GM12878 (cell line): ENCODE measurements at regions not wholly inside any gene's neighbourhood (a gene's known extent, or its start where the extent isn't known, plus 50 kb on each side); places are given as distances from the start of the nearest gene placed in this dataset.

Source experiments
- ATAC-seq: fragments of 200-7000 bp; cut with Tn5 transposase; 3 replicates; pipeline ENCODE4 v1.9.1; 2020; ENCODE audit warnings: mild to moderate bottlenecking, moderate library complexity
- BruUV-seq: library from RNA; stranded (reverse); fragments of 400-500 nt; replicated peaks from 2 replicates; lab custom pipeline; 2021; lab: Mats Ljungman, UMichigan
- CTCF ChIA-PET: fragments of 300-600 bp; sonication (Branson Sonifier 250); formaldehyde crosslinking; extraction: SDS; loops from one replicate; lab custom pipeline; 2021; ENCODE audit warnings: inconsistent platforms; lab: Yijun Ruan, JAX
- POLR2A ChIA-PET: fragments of 350-600 bp; formaldehyde crosslinking; extraction: SDS; loops from one replicate; lab custom pipeline; 2021; ENCODE audit warnings: inconsistent platforms; lab: Charles Lee
- RAD21 ChIA-PET: fragments of 300-600 bp; sonication (Branson Sonifier 250); formaldehyde crosslinking; loops from one replicate; lab custom pipeline; 2023; ENCODE audit warnings: antibody characterized with exemption; ENCODE audit not compliant: unreplicated experiment; lab: Charles Lee
- SMC1A ChIA-PET: fragments of 300-600 bp; sonication (Branson Sonifier 250); formaldehyde crosslinking; loops from one replicate; lab custom pipeline; 2023; ENCODE audit not compliant: unreplicated experiment, uncharacterized antibody; lab: Charles Lee
- DNase-seq: peaks from one replicate; pipeline ENCODE4 v3.0.0-alpha.2; 2011; ENCODE audit warnings: low read depth, low spot score
- FAIRE-seq: peaks from 3 replicates; lab custom pipeline; 2011; peaks lifted over from hg19 to GRCh38; lab: Jason Lieb, UNC
- H2AFZ ChIP-seq: 2 replicates; pipeline ENCODE4 v1.6.0; 2011; ENCODE audit warnings: low read depth, low read length, control low read depth; ENCODE audit not compliant: control insufficient read depth
- H3K27ac ChIP-seq: 2 replicates; pipeline ENCODE4 v1.5.1; 2011; ENCODE audit warnings: control low read depth; ENCODE audit not compliant: control insufficient read depth, insufficient read depth
- H3K27me3 ChIP-seq, 2 experiments: replicated peaks in 1 of 2; 2 replicates each; pipeline versions ENCODE4 v1.6.0 to v1.6.1; 2011; ENCODE audit warnings: low read length in 1 of 2; ENCODE audit not compliant: control insufficient read depth in 2 of 2, insufficient read depth in 2 of 2
- H3K36me3 ChIP-seq, 2 experiments: 2 replicates each; pipeline ENCODE4 v1.5.1; 2011; ENCODE audit warnings: low read length in 1 of 2; ENCODE audit not compliant: control insufficient read depth in 2 of 2, insufficient read depth in 2 of 2
- H3K4me1 ChIP-seq: 2 replicates; pipeline ENCODE4 v1.6.1; 2011; ENCODE audit warnings: mild to moderate bottlenecking, low read length, moderate library complexity, mixed read lengths; ENCODE audit not compliant: control insufficient read depth, insufficient read depth
- H3K4me2 ChIP-seq: 2 replicates; pipeline ENCODE4 v1.6.0; 2011; ENCODE audit warnings: control low read depth; ENCODE audit not compliant: control insufficient read depth, insufficient read depth
- H3K4me3 ChIP-seq: fragments of 200-600 bp; sonication (generic); 2 replicates; pipeline ENCODE4 v1.5.1; 2016
- H3K79me2 ChIP-seq: 2 replicates; pipeline ENCODE4 v1.6.0; 2011; ENCODE audit warnings: low read length; ENCODE audit not compliant: control insufficient read depth, insufficient read depth
- H3K9ac ChIP-seq: 2 replicates; pipeline ENCODE4 v1.8.0; 2011; ENCODE audit warnings: low read length, control low read depth, mixed read lengths; ENCODE audit not compliant: control insufficient read depth, insufficient read depth
- H3K9me3 ChIP-seq: replicated peaks from 3 replicates; pipeline ENCODE4 v1.5.1; 2011; ENCODE audit warnings: mild to moderate bottlenecking, low read length; ENCODE audit not compliant: control insufficient read depth, insufficient read depth
- H4K20me1 ChIP-seq: 2 replicates; pipeline ENCODE4 v1.6.0; 2011; ENCODE audit not compliant: control insufficient read depth, insufficient read depth
- BCL11A ChIP-seq: IDR thresholded peaks from 2 replicates; pipeline ENCODE4 v1.6.1; 2011; ENCODE audit warnings: low read depth, low read length
- BHLHE40 ChIP-seq, 2 experiments: fragments of 450-650 bp in 1 of 2; IDR thresholded peaks; 2 replicates each; pipeline ENCODE4 v1.6.1; 2011 to 2017; ENCODE audit warnings: low read depth in 2 of 2, borderline replicate concordance in 1 of 2, improper control_type of control experiment in 1 of 2, low read length in 1 of 2, mild to moderate bottlenecking in 1 of 2
- BRCA1 ChIP-seq: IDR thresholded peaks from 2 replicates; pipeline ENCODE4 v1.6.1; 2011; ENCODE audit warnings: low read depth, low read length, improper control_type of control experiment
- FOS ChIP-seq: IDR thresholded peaks from 3 replicates; pipeline ENCODE4 v1.6.1; 2011; ENCODE audit warnings: borderline replicate concordance; ENCODE audit not compliant: insufficient read length; ENCODE audit errors: extremely low read depth
- FOXM1 ChIP-seq: IDR thresholded peaks from 2 replicates; pipeline ENCODE4 v1.6.1; 2012; ENCODE audit warnings: low read depth, mild to moderate bottlenecking, inconsistent platforms, low read length, moderate library complexity
- MYC ChIP-seq: IDR thresholded peaks from 2 replicates; pipeline ENCODE4 v1.6.1; 2011; ENCODE audit warnings: mild to moderate bottlenecking, low read length, moderate library complexity, inconsistent platforms; ENCODE audit not compliant: insufficient read depth, insufficient replicate concordance, insufficient read length, severe bottlenecking
- PAX8 ChIP-seq: fragments of 450-650 bp; IDR thresholded peaks from 2 replicates; pipeline ENCODE4 v1.6.1; 2017; ENCODE audit warnings: mild to moderate bottlenecking, moderate library complexity
- RAD21 ChIP-seq: IDR thresholded peaks from 2 replicates; pipeline ENCODE4 v1.6.1; 2011; ENCODE audit warnings: mild to moderate bottlenecking, low read depth, low read length, moderate library complexity; ENCODE audit not compliant: insufficient read depth
- STAT3 ChIP-seq: IDR thresholded peaks from 2 replicates; pipeline ENCODE4 v1.6.1; 2011; ENCODE audit warnings: low read depth, low read length, improper control_type of control experiment
- TARDBP ChIP-seq: IDR thresholded peaks from 2 replicates; pipeline ENCODE4 v1.6.1; 2016; ENCODE audit warnings: borderline replicate concordance
- ZNF622 ChIP-seq: fragments of 450-650 bp; IDR thresholded peaks from 2 replicates; pipeline ENCODE4 v1.6.1; 2017; ENCODE audit warnings: mild to moderate bottlenecking, inconsistent platforms
- WGBS: methylation state at CpG from one replicate; pipeline ENCODE4 v1.1.6; 2016; ENCODE audit warnings: low lambda C conversion rate; ENCODE audit not compliant: insufficient replicate concordance, insufficient coverage; ENCODE audit errors: missing lambda C conversion rate; 5-methylcytosine and 5-hydroxymethylcytosine counted together
- in situ Hi-C: fragments of 300-500 bp; cut with MboI; formaldehyde crosslinking; loops from 9 replicates; pipeline ENCODE4 v1.14.3; 2018; ENCODE audit warnings: mixed read lengths
- intact Hi-C: fragments of 100-400 bp; cut with micrococcal nuclease; formaldehyde crosslinking; loops from one replicate; pipeline ENCODE4 v1.14.2; 2022; ENCODE audit not compliant: unreplicated experiment
- TF ChIP-seq, protein P1 (sequence below): fragments of 150-350 bp; IDR thresholded peaks from 2 replicates; pipeline ENCODE4 v1.6.1; 2014; ENCODE audit warnings: mild to moderate bottlenecking, low read depth, low read length
- TF ChIP-seq, protein P2 (sequence below), 3 experiments: IDR thresholded peaks in 2 of 3; conservative IDR thresholded peaks in 1 of 3; 2 replicates each; pipeline ENCODE4 v1.5.1; 2011; ENCODE audit warnings: low read depth in 3 of 3, low read length in 3 of 3, mild to moderate bottlenecking in 3 of 3, control low read depth in 2 of 3, moderate library complexity in 2 of 3, inconsistent platforms in 1 of 3, mixed read lengths in 1 of 3; ENCODE audit not compliant: control insufficient read depth in 2 of 3, insufficient read depth in 1 of 3; ENCODE audit errors: extremely low read depth in 1 of 3

DNA sequence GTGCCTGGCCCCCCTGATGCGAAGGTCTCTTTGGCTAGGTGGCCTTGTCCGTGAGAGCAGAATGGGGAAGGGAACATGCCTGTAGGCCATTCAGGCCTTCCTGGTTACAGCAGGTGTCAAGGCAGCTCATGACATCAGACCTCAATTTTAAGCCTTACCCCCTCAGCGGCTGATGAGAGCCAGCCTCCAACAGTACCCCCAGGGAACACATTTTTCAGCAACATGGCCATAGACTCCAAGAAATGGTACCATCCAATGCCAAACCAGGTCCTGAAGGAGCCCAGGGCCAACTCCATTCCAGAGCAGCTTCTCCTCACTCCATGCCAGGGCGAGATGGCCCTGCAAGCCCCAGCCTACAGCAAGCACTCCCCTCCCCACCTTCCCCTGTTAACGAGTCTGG, 199.2 kb downstream of the SMAD2 start (continued):
- no peak for TF ChIP-seq STAT3
- no peak for TF ChIP-seq FOS
- TF ChIP-seq FOXM1: no peak
- no peak for TF ChIP-seq ZNF622
- TF ChIP-seq, protein P1, sequence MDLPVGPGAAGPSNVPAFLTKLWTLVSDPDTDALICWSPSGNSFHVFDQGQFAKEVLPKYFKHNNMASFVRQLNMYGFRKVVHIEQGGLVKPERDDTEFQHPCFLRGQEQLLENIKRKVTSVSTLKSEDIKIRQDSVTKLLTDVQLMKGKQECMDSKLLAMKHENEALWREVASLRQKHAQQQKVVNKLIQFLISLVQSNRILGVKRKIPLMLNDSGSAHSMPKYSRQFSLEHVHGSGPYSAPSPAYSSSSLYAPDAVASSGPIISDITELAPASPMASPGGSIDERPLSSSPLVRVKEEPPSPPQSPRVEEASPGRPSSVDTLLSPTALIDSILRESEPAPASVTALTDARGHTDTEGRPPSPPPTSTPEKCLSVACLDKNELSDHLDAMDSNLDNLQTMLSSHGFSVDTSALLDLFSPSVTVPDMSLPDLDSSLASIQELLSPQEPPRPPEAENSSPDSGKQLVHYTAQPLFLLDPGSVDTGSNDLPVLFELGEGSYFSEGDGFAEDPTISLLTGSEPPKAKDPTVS: no peak
- no peak for TF ChIP-seq BCL11A
- TF ChIP-seq PAX8: no peak
- no peak for TF ChIP-seq BHLHE40 (IDR thresholded peaks at IDR 0.05; ENCODE audit: borderline replicate concordance in 1 of 2, low read depth in 2 of 2, low read length in 1 of 2)
- TF ChIP-seq, all 136 proteins: peak for 0

DNA sequence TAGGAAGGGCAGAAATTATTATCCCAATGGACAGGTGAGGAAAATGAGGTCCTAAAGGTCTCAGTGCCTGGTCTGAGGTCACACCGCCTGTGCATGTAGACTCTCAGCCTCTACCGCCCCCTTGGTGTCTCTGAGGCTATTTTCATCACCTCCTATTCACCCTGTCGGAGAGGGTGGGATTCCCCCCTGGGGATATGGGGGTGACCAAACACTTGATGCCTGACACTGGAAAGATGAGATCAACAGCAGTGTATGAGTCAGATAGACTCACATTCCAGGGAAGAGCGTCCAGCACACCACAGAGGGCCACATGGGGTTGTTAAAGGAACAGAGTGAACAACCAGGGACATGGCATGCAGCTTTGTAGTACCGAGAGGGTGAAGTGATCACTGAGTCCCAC, 199.7 kb downstream of the SMAD2 start:
- FAIRE-seq (no peak), ATAC-seq (no peak)
- no peaks in the 10 kb centered on the region for H3K36me3 ChIP-seq

More for the DNA sequence above, 199.7 kb downstream of the SMAD2 start:
- H3K4me3 ChIP-seq: no peak overlapping the region
- H3K27ac ChIP-seq: no peak overlapping the region
- H2AFZ ChIP-seq: no peak overlapping the region
- in situ Hi-C loops (no loop called here), intact Hi-C loops (no loop called here)
- no peak for TF ChIP-seq TARDBP
- TF ChIP-seq, protein P2, sequence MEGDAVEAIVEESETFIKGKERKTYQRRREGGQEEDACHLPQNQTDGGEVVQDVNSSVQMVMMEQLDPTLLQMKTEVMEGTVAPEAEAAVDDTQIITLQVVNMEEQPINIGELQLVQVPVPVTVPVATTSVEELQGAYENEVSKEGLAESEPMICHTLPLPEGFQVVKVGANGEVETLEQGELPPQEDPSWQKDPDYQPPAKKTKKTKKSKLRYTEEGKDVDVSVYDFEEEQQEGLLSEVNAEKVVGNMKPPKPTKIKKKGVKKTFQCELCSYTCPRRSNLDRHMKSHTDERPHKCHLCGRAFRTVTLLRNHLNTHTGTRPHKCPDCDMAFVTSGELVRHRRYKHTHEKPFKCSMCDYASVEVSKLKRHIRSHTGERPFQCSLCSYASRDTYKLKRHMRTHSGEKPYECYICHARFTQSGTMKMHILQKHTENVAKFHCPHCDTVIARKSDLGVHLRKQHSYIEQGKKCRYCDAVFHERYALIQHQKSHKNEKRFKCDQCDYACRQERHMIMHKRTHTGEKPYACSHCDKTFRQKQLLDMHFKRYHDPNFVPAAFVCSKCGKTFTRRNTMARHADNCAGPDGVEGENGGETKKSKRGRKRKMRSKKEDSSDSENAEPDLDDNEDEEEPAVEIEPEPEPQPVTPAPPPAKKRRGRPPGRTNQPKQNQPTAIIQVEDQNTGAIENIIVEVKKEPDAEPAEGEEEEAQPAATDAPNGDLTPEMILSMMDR (IDR thresholded peaks at IDR 0.05 in 2 of 3, conservative IDR thresholded peaks at IDR 0.05 in 1 of 3; ENCODE audit: control insufficient read depth in 2 of 3, extremely low read depth in 1 of 3, insufficient read depth in 1 of 3, low read depth in 3 of 3, low read length in 3 of 3): peak in 1 of 3 experiments; percentile 8; a peak in 1 of 6 replicates
- no peak for TF ChIP-seq MYC
- TF ChIP-seq BRCA1: no peak
- TF ChIP-seq RAD21: peak; percentile 21; the same call in 1 of the 2 replicates
- POLR2A ChIA-PET: no interaction called here
- no peaks in the 10 kb centered on the region for H4K20me1 ChIP-seq
- SMC1A ChIA-PET: no interaction called here
- DNase-seq: no peak
- no peak overlapping the region for H3K9ac ChIP-seq
- WGBS: 10% methylated on average over 5 of the region's 5 CpGs
- H3K9me3 ChIP-seq: no peaks in the 10 kb centered on the region
- no peak overlapping the region for H3K4me2 ChIP-seq
- BruUV-seq: no TSS peak
- CTCF ChIA-PET: interaction anchor here (0.9 kb wide), 1 partner anchor 18 kb away, joined by 3 read pairs; no protein-coding TSS in a partner anchor
- RAD21 ChIA-PET: interaction anchor here (1.7 kb wide), 1 partner anchor 51 kb away, joined by 4 read pairs; no protein-coding TSS in a partner anchor
- H3K4me1 ChIP-seq: no peaks in the 10 kb centered on the region
- peaks cover 3% of the 10 kb centered on the region in 2 experiments; a peak in 3 of 4 replicates for H3K27me3 ChIP-seq
- no peaks in the 10 kb centered on the region for H3K79me2 ChIP-seq
